ENCODE measurements at regions not wholly inside any gene's neighbourhood (a gene's known extent, or its start where the extent isn't known, plus 50 kb on each side); places are given as distances from the start of the nearest gene placed in this dataset.

DNA sequence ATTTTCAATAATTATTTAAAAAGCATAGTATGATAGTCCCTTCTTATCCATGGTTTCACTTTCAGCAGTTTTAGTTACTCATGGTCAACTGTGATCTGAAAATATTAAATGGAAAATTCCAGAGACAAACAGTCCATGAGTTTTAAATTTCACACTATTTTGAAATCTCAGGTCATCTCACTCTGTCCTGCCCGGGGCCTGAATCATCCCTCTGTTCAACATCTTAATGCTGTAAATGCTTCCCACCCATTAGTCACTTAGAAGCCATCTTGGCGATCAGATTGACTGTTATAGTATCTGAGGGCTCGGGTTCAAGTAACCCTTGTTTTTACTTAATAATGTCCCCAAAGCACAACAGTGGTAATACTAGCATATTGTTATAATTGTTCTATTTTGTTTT is 1509.3 kb downstream of the FAM181B start (continued):
- TF ChIP-seq RBBP5 (IDR thresholded peaks at IDR 0.05; ENCODE audit: borderline replicate concordance, low read depth, low read length) (no peak), TEAD4 (IDR thresholded peaks at IDR 0.05; ENCODE audit: low read depth, low read length) (no peak)

Measured in H1 (cell line).